Ramos (cell line): ENCODE measurements at regions not wholly inside any gene's neighbourhood (a gene's known extent, or its start where the extent isn't known, plus 50 kb on each side); places are given as distances from the start of the nearest gene placed in this dataset.
"Not testable (repeated sequence)": the region's sequence is repeated elsewhere in the genome, so short reads cannot be mapped to it uniquely, and the experiment has no call there.

ENCODE experiments used
- in situ Hi-C: fragments of 300-500 bp; cut with MboI; formaldehyde crosslinking; loops from one replicate; pipeline ENCODE4 v1.14.3; 2022; ENCODE audit warnings: low sequenced_read_pairs; ENCODE audit not compliant: unreplicated experiment

DNA sequence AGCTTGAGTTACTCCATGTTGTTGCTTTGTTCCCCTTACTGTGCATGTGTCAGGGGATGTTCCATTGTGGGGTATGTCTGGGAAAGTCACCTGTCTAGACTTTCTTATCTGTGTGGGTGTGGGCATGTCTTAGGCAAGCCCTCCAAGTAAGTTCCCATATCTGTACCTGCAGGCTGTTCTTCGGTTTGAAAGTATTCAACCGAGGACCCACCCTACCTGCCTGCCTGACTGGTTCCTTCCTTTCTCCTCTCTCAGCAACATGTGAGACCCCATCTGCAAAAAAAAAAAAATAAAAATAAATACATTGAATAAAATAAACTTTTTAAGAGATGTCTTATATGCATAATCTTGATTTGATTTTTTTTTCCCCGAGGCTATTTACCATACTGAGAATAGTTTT lies 622.7 kb downstream of the TDRD15 start:
- in situ Hi-C loops, result no loop called here

DNA sequence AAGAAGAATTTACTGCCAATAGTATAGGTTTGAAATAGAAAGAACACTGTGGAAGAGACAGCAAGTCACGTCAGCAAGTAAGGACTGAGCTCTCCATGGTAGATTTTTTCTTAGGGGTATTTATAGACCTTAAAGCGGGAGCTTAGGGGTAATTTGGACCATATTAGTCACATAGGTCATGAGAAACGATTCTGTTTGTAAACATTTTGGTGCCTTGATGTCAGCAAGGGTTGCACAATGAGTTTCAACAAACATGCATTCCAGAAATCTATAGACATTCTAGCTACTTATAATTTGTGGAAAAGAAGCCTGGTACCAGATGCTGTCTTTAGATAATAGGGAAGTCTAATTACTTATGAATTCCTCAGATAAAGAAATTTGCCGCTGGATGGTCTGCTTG lies 624.7 kb downstream of the TDRD15 start:
- in situ Hi-C loops, result no loop called here

DNA sequence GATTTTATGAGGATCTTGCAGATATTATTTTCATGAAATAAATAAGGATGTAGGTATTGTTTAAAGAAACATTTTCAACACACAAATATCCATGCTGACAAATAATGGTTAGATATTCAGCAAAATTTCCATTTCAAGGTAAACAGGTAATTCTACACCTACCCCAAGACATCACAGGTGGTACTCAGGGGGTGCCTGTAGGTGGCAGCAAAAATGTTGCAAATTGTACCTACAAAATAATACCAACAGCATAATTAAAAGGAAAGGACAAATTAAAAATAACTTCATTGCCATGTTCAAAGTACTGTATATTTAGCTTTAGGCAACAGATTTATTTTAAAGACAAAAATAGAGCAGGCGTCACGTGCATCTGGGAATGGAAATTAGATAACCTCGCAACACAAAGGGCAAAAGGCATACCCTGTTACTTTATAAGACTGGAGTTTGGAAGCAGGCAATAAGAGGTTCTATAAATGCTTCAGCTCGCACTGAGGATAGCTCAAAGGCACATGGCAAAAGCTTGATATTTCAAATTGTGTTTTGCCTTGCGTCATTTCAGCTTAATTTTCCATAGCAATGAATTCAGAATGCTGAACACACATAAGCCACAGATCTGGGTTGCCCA lies 630.5 kb downstream of the TDRD15 start:
- in situ Hi-C loops, result no loop called here

DNA sequence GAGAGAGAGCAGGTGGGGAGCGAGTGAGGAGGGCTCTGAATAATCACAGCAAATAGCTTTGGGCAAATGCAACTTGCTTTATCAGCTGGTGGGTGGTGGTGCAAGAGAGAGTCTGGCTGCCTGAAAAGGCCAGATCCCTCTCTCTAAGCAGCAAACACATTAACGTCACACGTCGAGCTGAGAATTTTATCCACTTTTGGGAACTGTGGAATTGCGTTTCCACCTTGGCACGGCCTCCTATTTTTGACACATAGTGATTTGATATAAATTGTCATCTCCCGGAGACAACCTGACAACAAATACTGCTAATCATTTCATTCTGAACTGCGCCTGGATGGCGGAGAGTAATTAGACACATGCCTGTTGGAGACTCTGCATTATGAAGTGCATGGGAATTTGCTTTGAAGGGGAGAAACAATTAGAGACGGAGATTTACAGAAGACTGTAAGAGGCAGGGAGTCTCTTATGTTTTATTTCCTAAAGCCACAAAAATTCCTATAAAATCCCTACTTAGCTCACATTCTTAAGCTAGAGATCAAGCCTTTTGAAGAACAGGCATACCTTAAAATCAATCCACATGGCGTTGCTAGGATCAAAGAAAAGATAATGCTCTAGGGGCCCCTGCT lies 634.1 kb downstream of the TDRD15 start:
- in situ Hi-C loops, result no loop called here

DNA sequence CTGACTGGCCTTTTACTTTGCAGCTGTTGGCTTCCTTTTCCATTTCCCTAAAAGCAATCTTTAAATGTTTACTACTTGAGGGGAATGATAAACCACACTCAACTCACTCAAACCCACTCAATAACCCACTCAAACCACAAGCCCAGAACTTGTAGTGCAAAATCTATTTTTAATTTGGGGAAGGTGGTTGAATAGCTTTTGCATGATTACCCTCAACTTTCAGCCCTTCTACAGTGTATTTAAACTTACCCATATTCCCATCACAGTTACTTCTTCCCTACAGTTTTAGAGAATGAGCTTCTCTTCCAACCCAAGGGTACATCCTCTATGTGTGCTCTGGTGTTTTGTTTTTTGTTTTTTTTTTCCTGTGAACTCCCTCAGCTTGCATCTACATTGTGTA lies 636.1 kb downstream of the TDRD15 start:
- in situ Hi-C loops, result no loop called here

DNA sequence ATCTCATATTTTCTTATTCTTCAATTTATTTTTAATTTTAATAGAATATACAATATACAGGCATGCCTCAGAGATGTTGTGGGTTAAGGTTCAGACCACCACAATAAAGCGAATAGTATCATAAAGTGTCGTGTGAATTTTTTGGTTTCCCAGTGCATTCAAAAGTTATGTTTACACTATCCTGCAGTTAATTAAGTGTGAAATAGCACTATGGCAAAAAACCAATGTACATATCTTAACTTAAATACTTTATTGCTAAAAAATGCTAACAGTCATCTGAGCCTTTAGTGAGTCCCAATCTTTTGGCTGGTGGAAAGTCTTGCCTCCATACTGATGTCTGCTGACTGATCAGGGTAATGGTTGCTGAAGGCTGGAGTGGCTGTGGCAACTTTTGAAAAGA lies 637.6 kb downstream of the TDRD15 start:
- in situ Hi-C loops, result no loop called here

DNA sequence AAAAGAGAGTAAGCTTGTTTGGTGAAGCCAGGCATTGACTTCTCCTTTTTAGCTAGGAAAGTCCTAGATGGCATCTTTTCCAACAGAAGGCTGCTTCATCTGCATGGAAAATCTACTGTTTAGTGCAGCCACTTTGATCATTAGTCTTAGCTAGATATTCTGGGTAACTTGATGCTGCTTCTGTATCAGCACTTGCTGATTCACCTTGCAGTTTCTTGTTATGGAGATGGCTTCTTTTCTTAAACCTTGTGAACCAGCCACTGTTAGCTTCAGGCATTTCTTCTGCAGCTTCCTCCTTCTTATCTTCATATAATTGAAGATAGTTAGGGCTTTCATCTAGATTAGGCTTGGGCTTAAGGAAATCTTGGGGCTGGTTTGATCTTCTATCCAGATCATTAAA lies 639.7 kb downstream of the TDRD15 start:
- in situ Hi-C loops, result no loop called here

DNA sequence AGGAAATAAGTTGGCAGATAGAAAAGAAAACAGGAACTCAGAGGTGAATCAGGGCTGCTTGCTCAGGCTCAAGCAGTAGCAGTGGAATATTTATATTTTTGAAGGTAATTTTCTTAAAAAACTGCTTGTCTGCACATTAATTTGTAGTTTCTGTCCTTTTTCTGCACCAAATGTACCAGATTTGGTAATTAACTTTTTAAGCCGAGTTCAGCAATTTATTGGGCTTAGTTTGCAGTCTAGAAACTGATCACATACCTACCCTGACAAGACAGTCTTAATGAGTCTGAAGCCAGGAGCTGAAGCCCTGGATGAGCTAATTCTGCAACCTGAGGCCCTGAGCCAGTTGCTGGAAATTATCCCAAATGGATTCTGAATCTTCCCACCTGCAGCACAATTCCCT lies 647.0 kb downstream of the TDRD15 start:
- in situ Hi-C loops, result no loop called here

DNA sequence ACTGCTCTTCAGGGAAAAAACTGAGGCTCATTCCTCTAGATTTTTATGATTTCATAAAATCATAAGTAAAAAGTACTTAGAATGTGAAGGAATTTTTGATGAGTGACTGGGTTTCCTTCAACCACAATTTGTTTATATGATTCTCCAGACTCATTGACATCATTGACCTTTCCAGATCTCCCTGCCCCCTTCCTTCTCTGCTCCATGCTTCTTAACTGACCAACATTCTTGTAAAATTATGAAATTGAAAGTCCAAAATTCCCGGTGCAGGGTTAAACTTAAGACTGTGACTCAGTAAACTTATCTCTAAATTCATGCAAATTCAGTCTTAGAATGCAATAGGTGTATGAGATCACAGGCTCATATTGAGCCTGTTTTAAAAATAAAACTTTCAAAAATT lies 648.9 kb downstream of the TDRD15 start:
- in situ Hi-C loops, result no loop called here

DNA sequence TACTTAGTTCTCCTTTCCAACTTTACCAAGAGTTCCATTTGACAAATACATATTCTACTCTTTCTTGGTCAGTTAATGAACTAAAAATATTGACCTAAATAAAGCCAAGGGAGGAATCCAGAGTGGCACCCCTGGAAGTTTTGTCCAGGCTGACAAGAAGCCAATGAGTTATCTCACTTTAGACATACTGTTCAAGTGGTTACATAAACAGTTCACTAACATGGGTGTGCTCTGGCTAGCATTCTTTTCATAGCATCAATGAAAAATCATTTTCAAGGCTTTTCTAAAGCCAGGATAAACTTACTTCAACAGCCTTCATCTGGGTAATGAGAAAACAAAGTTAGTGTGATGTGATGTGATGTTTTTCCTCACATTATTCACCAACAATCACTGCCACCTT lies 649.4 kb downstream of the TDRD15 start:
- in situ Hi-C loops, result no loop called here

DNA sequence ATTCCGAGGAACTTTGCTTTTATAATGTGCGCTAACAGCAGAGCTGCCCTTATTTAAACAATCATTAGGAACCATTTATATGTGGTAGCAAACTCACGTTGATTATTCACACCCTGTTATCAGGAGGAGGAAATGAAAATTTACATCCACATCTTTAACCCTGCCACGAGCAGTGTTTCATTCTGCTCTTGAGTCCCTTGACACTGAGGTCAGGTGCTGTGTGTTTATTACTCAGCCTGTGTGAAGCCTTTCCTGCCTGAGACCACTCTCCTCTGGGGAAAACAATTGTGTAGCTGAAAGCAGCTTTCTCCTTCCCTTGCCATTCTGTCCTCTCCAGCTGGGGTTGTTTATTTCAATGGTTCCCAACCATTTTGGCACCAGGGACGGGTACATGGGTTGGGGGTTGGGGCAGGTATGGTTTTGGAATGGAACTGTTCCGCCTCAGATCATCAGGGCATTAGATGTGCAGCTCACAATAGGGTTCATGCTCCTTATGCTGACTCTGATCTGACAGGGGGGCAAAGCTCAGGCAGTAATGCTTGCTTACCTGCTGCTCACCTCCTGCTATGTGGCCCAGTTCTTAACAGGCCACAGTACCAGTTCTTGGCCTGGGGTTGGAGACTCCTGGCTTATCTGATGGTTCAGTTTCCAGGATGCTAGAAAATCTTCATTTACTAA lies 651.1 kb downstream of the TDRD15 start:
- in situ Hi-C loops, result no loop called here

DNA sequence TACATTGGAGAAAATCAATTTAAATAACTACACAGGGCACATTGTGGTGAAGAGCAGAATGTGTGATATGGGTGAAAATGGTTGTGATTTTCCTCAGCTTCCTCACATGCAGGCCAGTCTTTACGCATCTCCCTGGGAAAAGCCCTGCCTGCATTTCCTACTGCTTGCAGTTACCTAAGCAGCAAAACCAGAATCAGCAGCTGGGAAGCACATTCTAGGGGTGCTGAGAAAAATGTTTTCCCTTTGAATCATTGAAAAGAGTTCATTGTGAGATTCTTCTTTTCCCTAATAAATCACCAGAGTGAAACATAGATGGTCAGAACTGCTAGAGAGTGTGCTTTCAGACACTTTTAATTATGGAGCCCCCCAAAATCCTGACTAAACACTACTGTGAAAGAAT lies 656.0 kb downstream of the TDRD15 start:
- in situ Hi-C loops, result no loop called here

DNA sequence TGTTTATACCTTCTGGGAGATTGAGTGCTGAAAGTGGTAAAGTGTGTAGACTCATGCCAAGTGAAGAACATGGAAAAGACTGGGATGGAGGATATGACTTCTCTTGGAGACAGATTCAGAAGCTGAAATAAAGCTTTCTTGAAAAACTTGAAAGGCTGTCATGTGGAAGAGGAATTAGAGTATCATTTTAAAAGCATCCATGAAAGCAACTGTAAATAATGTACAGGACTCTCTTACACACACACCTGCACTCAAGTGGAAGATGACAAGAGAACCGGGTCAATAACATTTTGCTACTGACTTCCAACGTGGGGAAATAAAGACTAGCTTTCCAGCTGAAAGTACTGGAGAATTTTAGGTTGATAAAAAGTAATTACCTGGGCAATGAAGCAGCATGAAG lies 658.2 kb downstream of the TDRD15 start:
- in situ Hi-C loops, result no loop called here

DNA sequence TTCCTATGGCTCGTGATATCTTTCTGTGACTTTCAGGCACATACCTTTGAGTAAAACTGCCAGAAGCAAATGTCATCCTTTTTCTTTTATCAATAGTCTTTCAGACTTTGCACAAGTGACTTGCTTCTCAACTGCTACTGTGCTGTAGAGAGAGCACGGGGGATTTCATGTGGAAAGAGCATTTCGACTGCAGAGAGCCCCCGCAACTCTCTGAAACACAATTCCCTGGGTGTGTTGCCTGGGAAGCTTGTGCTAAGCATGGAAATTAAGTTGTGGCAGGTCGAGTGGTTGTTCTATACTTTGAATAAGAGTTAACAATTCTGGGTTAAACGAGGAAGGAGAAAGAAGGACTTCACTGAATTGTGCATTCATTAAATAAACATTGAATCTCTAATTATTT lies 659.1 kb downstream of the TDRD15 start:
- in situ Hi-C loops, result no loop called here

DNA sequence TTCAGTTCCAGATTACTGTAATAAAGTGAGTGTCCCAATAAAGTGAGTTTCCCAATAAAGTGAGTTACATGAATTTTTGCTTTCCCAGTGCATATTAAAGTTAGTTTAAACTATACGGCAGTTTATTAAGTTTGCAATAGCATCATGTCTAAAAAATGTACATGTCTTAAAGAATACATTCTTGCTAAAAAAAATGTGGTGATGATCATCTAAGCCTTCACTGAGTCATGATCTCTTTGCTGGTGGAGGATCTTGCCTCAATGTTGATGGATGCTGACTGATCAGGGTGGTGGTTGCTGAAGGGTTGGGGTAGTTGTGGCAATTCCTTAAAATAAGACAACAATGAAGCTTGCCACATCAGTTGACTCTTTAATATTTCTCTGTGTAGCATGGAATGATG lies 664.2 kb downstream of the TDRD15 start:
- in situ Hi-C loops, result no loop called here

DNA sequence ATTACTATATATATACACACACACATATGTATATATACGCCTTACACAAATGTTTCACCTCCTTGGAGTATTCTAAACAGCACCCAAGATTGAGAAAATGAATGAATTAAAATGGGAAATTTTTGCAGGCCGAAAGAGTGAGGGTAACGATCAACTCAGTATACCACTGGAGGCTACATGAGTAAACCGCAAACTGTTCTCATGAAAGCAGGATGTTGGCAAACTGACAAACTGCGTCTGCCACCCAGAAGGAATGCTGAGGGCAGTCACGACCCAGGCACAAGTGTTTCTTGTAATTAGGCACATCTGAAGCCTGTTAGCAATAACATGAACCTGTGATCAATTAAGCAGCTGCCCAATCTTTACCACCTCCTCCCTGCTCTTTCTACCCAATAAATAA lies 666.5 kb downstream of the TDRD15 start:
- in situ Hi-C loops, result not testable (repeated sequence)

DNA sequence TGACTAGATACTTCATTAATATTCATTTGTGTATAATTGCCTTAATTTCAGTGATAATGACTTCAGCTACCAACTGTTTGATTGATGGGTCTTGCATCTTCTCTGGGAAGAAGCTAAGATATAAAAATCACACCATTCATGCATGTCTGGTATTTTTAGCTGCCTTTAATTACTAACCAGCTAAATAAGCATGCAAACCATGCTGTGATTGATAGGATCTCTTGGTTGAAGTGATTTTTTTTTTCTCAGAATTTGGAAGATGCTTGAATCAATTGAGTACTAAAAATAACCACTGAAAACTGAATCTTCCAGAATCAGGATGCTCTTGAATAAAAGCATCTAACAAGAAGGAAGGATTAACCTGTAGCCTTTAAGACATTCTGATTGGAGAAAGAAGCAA lies 668.8 kb downstream of the TDRD15 start:
- in situ Hi-C loops, result no loop called here

DNA sequence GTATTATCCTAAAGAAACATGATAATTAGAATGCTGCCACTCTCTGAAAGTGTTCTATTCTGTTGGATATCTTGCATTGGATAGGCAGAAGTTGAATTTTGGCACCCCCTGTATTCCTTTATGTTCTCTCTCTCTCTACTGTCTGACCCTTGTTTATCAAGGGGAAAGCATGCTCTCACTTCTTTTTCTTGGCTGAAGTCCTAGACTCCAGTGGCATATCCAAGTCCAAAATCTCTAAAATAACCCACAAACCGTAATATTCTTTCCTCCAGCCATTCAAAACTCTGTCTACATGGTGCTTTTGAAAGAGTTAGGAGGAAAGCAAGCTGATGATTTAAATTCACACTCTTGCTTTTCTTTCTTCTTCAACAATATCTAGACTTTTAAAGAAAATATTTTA lies 669.7 kb downstream of the TDRD15 start:
- in situ Hi-C loops, result no loop called here

DNA sequence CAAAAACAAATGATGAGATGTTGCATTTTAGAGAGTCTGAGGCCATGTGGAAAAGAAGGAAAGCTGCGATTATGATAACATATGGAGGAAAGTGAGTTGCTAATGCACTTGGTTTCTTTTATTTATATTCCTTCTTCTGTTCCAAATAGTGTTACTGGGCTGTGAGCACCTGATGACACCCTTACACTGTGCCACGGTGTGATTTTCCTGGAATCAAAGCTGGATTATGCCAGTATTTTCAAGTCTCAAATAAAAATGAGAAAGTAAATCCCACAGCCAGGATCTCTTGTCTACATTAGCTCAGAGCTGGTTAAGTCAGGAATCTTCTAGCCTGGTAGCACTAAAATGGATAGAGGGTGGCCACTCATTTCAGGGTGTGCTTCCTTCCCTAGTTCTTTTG lies 670.8 kb downstream of the TDRD15 start:
- in situ Hi-C loops, result no loop called here

DNA sequence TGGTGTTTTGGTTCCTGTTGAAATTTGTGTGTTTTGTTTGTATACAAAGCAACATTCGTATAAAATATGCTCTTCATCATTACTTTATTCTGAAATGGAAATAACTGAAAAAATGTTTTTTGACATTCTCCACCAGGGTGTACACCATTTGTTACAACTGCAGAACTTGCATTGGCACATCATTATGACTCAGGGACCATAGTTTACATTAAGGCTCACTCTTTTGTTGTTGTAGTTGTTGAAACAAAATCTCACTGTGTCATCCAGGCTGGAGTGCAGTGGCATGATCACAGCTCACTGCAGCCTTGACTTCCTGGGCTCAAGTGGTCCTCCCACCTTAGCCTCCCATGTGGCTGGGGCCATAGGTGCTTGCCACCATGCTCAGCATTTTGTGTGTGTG lies 676.6 kb downstream of the TDRD15 start:
- in situ Hi-C loops, result no loop called here

DNA sequence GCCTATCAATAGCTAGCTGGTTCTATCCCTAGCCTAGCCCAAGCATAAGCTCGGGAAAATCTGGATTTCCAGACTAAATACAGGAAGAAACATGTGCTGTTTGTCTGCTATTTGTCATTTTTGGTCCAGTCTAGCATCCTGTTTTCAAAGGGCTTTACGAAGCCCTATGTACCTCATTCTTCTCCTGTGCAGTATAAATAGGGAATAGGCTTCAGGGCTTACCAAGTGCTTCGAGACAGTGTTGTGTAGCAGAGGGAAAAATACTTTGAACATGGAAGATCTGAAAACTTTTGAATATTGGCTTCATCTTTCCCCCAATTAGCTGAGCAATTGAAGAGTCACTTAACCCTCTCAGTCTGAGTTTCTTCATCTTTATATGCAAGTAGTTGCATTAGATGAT lies 679.8 kb downstream of the TDRD15 start:
- in situ Hi-C loops, result no loop called here

DNA sequence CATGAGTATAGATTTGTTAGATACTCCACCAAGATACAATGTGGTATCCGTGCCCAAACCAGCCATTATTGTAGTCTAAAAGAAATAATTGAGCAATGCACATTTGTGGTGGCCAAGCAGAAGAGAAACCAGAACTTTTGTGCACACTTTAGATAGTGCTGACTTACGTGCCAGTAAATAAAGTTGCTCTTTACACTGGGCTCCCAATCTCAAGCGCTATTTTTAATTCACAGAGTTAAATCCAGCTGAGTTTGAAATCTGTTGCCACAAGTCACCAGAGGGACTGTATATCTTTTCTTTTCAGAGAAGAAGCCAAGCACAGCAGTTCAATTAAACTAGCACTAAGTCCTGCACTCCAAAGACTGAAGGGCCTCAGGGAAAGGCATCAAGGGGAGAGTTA lies 680.4 kb downstream of the TDRD15 start:
- in situ Hi-C loops, result no loop called here
